Mammary epithelial cell (primary cell): ENCODE measurements at regions not wholly inside any gene's neighbourhood (a gene's known extent, or its start where the extent isn't known, plus 50 kb on each side); places are given as distances from the start of the nearest gene placed in this dataset.

ENCODE experiments used
- CTCF ChIP-seq, 2 donors: IDR thresholded peaks in 1 of 2; conservative IDR thresholded peaks in 1 of 2; 2 replicates each; pipeline ENCODE4 v1.5.1; 2011 to 2012; ENCODE audit warnings: inconsistent platforms in 2 of 2, low read length in 2 of 2, mild to moderate bottlenecking in 2 of 2, control low read depth in 1 of 2, low read depth in 1 of 2; ENCODE audit not compliant: insufficient read depth in 1 of 2; ENCODE audit errors: extremely low read depth in 1 of 2
- EZH2 ChIP-seq: IDR thresholded peaks from 2 replicates; pipeline ENCODE4 v1.6.1; 2012; ENCODE audit warnings: low read length, inconsistent platforms, borderline replicate concordance

DNA sequence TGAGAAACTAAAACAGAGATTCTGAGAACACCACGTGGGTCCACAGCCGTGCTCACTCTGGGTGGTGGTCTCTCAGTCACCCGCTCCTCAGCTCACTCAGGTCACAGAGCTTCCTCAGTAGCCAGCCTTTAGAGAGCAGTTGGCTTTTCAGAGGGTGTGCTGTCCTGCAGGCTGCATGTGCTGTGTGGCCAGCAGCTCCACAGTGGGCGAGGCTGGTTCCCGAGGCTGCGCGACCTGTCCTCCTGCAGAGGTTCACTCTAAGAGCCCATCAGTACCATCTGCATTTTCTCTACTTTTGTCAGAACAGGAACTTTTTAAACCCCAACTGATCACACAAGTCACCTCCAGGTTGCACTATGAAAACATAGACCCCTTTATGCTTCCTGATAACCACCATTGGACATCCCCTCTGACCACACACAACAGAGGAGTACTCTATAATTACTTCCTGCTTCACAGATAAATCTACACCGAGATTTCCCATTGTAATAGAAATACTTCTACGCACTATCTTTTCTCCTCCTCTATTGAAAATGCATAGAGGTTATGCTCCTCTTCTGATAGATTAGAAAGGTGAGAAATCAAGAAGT is 93.1 kb downstream of the GYPC start:
- no peak for TF ChIP-seq EZH2
- TF ChIP-seq CTCF (conservative IDR thresholded peaks at IDR 0.05 in 1 of 2, IDR thresholded peaks at IDR 0.05 in 1 of 2; ENCODE audit: extremely low read depth in 1 of 2, insufficient read depth in 1 of 2, low read depth in 1 of 2, low read length in 2 of 2), result no peak
